ENCODE measurements at regions not wholly inside any gene's neighbourhood (a gene's known extent, or its start where the extent isn't known, plus 50 kb on each side); places are given as distances from the start of the nearest gene placed in this dataset.

- no peak for DNase-seq (ENCODE audit: low read depth)
- H3K4me3 ChIP-seq (ENCODE audit: low read depth, low read length): no peak overlapping the region
Measured at GRCh38 chr12:22740656-22741355, 115.8 kb downstream of the ETNK1 start.

- H3K4me3 ChIP-seq (ENCODE audit: low read depth, low read length): no peak overlapping the region
- DNase-seq (ENCODE audit: low read depth): no peak
Measured at GRCh38 chr12:22743700-22744099, 118.7 kb downstream of the ETNK1 start.

DNA sequence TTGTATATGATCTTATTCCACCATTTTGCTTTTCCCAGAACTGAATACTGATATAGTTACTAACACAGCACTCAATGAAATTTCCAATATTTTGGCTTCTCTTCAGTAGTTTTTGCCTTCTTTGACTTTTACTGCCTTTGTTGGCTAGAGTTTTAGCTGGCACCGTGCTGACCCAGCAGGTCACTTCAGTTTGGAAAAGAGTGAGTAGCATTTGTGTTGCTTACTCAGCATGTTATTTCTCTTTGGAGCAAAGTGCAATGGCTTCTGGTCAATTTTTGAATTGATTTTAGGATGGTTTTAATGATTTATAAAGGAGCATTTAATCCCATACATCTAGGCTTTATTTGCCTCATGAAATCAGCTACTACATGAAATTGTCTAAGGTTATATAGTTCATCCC is 119.2 kb downstream of the ETNK1 start:
- H3K4me3 ChIP-seq (ENCODE audit: low read depth, low read length): no peak overlapping the region
- DNase-seq (ENCODE audit: low read depth): no peak

DNA sequence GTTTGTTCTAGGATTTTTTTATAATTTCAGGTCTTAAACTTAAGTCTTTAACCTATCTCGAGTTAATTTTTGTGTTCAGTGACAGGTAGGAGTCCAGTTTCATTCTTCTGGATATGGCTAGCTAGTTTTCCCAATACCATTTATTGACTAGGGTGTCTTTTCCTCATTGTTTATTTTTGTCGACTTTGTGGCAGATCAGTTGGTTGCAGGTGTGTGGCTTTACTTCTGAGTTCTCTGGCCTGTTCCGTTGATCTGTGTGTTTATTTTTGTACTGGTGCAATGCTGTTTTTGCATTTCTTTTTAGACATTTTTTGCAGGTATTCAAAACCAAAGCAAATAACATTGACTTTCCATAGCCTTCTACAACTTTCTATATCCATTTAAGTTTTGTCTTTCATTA is 121.7 kb downstream of the ETNK1 start:
- DNase-seq (ENCODE audit: low read depth): no peak
- H3K4me3 ChIP-seq (ENCODE audit: low read depth, low read length): no peak overlapping the region

GRCh38 chr12:22755629-22756028 is 130.7 kb downstream of the ETNK1 start:
- H3K4me3 ChIP-seq (ENCODE audit: low read depth, low read length): no peak overlapping the region
- no peak for DNase-seq (ENCODE audit: low read depth)

GRCh38 chr12:22759769-22760674 is 135.1 kb downstream of the ETNK1 start:
- DNase-seq (ENCODE audit: low read depth): no peak
- no peak overlapping the region for H3K4me3 ChIP-seq (ENCODE audit: low read depth, low read length)

DNA sequence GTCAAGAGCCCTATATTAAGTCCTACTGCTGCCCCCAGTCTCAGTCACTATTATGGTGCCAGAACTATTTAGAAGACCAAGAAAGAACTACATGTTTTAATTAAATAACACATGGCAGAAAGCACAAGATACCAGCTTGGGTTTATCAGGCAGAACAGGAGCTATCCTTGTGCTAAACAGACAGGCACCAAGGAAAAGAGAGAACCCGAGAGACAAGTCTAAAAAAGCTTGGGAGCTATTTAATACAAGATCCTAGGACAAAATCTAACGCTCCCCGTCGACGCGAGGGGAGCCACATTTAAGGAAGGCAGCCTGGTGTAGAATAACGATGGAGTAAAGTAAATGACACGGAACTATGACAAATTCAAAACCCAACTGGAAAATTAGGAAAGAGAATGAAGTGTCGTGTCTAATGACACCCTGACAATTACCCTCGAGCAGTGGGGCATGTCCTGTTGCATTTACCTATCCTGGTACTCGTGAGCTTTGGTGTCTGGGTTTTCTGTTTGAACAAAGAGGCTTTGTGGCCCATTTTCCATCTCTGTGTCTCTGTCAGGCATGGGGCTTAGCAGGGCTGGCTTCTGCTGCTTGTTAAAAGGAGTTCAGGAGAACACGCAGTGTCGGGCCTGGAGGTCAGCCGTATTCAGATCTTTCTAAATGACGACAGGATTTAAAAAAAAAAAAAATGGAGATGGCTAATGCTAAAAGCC is 140.6 kb downstream of the ETNK1 start:
- H3K4me3 ChIP-seq (ENCODE audit: low read depth, low read length): no peak overlapping the region
- DNase-seq (ENCODE audit: low read depth): no peak

DNA sequence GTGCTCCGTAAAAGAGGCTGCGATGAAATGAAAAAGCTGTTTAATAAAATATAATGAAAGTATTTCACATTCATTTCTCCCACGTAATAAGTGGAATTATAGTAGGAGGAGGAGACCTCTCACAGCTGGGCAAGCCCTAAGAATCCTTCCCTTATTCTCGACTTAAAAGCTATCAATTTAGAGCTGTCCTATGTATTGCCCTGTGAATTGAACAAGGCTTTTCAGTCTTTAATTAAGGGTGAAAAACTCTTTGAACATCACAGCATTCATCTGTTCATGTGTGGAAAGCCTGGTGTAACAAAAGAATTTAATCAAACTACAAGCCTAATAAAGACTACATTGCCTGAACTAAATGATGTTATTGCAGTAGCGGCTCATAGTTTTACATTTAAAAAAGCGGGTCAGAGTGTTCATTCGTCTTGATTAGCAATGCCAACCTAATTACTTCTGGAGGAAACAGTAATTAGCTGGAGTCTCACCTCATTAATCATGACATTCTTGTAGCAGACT is 142.0 kb downstream of the ETNK1 start:
- H3K4me3 ChIP-seq (ENCODE audit: low read depth, low read length): no peak overlapping the region
- no peak for DNase-seq (ENCODE audit: low read depth)

GRCh38 chr12:22781339-22781738 is 156.4 kb downstream of the ETNK1 start:
- no peak for DNase-seq (ENCODE audit: low read depth)
- no peak overlapping the region for H3K4me3 ChIP-seq (ENCODE audit: low read depth, low read length)

DNA sequence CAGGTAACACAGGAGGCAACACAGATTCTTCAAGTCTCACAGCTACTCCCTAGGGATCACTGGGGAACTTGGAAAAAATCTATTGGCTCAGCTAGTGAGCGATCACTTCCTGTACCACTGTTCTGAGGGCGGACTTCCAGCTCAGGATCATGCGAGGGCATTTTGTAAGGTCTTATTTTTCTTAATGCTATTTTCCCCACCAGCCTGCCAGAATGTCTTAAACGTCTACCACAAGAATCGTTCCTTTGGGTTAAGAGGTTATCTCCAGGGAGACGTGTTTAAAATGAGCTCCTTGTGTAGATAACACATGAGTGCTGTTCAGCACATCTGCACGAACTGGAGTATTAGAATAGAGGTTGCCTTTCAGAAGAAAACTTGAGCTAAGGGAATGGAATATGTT is 162.6 kb downstream of the ETNK1 start:
- DNase-seq (ENCODE audit: low read depth): no peak
- no peak overlapping the region for H3K4me3 ChIP-seq (ENCODE audit: low read depth, low read length)

DNA sequence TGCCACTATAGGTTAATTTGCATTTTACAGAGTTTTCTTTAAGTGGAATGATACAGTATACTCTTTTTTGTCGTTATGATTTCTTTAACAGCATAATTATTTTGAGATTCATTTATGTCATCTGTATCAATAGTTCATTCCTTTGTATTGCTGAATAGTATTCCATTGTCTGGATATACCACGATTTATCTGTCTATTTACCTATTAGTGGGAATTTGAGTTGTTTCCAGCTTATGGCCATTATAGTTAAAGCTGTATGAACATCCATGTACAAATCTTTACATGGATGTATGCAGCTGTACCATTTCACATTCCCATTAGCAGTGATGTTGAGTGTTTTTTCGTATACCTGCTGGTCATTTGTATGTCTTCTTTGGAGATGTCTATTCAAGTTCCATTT is 163.9 kb downstream of the ETNK1 start:
- no peak for DNase-seq (ENCODE audit: low read depth)
- no peak overlapping the region for H3K4me3 ChIP-seq (ENCODE audit: low read depth, low read length)

- no peak overlapping the region for H3K4me3 ChIP-seq (ENCODE audit: low read depth, low read length)
- DNase-seq (ENCODE audit: low read depth): no peak
Measured at GRCh38 chr12:22792138-22792537, 167.2 kb downstream of the ETNK1 start.

- H3K4me3 ChIP-seq (ENCODE audit: low read depth, low read length): no peak overlapping the region
- no peak for DNase-seq (ENCODE audit: low read depth)
Measured at GRCh38 chr12:22794017-22794416, 169.0 kb downstream of the ETNK1 start.

GRCh38 chr12:22796941-22797630 is 172.1 kb downstream of the ETNK1 start:
- DNase-seq (ENCODE audit: low read depth): no peak

GRCh38 chr12:22797701-22798100 is 172.7 kb downstream of the ETNK1 start:
- no peak for DNase-seq (ENCODE audit: low read depth)
- H3K4me3 ChIP-seq (ENCODE audit: low read depth, low read length): no peak overlapping the region

More at GRCh38 chr12:22796941-22797630, 172.1 kb downstream of the ETNK1 start:
- no peak overlapping the region for H3K4me3 ChIP-seq (ENCODE audit: low read depth, low read length)

- no peak overlapping the region for H3K4me3 ChIP-seq (ENCODE audit: low read depth, low read length)
- no peak for DNase-seq (ENCODE audit: low read depth)
Measured at GRCh38 chr12:22798116-22798515, 173.1 kb downstream of the ETNK1 start.

- no peak for DNase-seq (ENCODE audit: low read depth)
- H3K4me3 ChIP-seq (ENCODE audit: low read depth, low read length): no peak overlapping the region
Measured at GRCh38 chr12:22799503-22799902, 174.5 kb downstream of the ETNK1 start.

DNA sequence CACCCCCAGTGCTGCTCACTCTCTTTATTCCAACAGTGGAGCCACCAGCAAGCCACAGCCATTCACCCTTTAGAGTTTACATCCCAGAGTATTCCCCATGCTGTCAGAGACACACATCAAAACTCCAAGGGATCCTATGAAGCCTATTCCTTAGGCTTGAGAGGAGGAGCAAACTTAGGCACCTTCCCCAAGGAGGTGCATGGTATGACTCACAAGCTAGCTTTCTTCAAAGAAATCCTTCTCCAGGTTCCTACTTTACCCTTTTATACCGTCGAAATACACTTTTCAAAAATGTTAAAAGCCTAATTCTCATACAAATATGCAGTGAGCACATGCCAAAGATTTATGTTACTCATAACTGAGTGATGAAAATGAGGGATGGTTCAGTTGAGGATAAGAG is 175.4 kb downstream of the ETNK1 start:
- H3K4me3 ChIP-seq (ENCODE audit: low read depth, low read length): no peak overlapping the region
- DNase-seq (ENCODE audit: low read depth): no peak

GRCh38 chr12:22802883-22803630 is 178.1 kb downstream of the ETNK1 start:
- no peak overlapping the region for H3K4me3 ChIP-seq (ENCODE audit: low read depth, low read length)
- no peak for DNase-seq (ENCODE audit: low read depth)
